Peyer's patch (tissue), 4 donors: ENCODE measurements at regions not wholly inside any gene's neighbourhood (a gene's known extent, or its start where the extent isn't known, plus 50 kb on each side); places are given as distances from the start of the nearest gene placed in this dataset.

Experiments
- CTCF ChIP-seq, 6 experiments: fragments of 450-650 bp in 4 of 6; fragments of 200-600 bp in 2 of 6; sonication (generic) in 1 of 6; IDR thresholded peaks; one replicate each; pipeline ENCODE4 v1.5.1; 2017 to 2019; ENCODE audit warnings: antibody characterized with exemption in 6 of 6, mild to moderate bottlenecking in 3 of 6, moderate library complexity in 1 of 6
- POLR2A ChIP-seq, 2 donors: fragments of 450-650 bp; IDR thresholded peaks; one replicate each; pipeline ENCODE4 v1.5.1; 2017; ENCODE audit warnings: antibody characterized with exemption in 2 of 2, mild to moderate bottlenecking in 2 of 2, moderate library complexity in 2 of 2

- TF ChIP-seq CTCF (IDR thresholded peaks at IDR 0.05) (no peak), POLR2A (IDR thresholded peaks at IDR 0.05) (no peak)
These were observed 361.6 kb downstream of the MYCN start for GRCh38 chr2:16301961-16302360.
